ENCODE measurements at regions not wholly inside any gene's neighbourhood (a gene's known extent, or its start where the extent isn't known, plus 50 kb on each side); places are given as distances from the start of the nearest gene placed in this dataset.

DNA sequence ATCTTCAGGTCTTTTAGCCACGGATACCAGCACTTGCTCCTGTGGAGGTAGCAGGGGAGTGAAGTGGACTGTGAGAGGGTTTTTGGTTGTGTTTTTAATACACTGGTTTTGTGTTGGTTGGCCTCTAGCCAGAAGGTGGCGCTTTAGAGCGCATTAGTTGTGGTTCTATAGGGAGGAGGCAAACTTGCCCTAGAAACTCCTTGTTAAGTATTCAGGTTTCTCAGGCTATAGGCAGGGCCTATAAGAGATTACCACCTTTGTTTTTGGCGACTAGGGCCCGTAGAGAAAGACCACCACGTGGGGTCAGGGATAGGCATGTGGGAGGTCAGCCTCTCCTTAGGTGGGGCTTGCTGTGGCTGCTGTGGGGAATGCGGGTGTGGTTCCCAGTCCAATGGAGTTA, 221.6 kb upstream of the SPANXN4 start:
- FAIRE-seq = no peak
- TF ChIP-seq CTCF (IDR thresholded peaks at IDR 0.05; ENCODE audit: insufficient read depth, low read length, severe bottlenecking) = no peak
- no peaks in the 10 kb centered on the region for H3K27me3 ChIP-seq (ENCODE audit: control insufficient read depth, insufficient read depth, low read length)
- no peak overlapping the region for H3K4me3 ChIP-seq (ENCODE audit: low read depth, low read length)
- no peak for DNase-seq (ENCODE audit: low read depth)
- H3K36me3 ChIP-seq (ENCODE audit: control insufficient read depth, insufficient read depth, low read length) = no peaks in the 10 kb centered on the region

DNA sequence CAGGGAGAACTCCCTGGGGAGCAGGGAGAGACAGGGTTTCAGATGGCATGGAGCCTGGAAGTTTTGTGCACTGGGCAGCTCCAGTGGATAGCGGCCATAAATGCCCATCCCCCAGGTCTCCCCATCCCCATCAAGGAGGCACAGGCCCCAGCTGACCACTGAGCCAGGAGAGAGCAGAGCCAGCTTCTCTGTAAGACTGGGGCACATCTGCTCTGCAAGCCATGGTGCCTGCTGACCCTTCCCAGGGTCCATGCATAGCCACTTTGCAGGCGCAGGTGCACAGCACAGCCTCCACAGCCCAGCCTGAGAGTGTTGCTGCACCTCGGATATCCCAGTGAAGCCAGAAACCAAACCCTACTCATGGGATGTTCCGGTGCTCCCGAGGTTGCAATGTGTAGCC, 206.3 kb upstream of the SPANXN4 start:
- Histone ChIP-seq H3K27me3 (ENCODE audit: control insufficient read depth, insufficient read depth, low read length) (no peaks in the 10 kb centered on the region), H3K36me3 (ENCODE audit: control insufficient read depth, insufficient read depth, low read length) (no peaks in the 10 kb centered on the region), H3K4me3 (ENCODE audit: low read depth, low read length) (no peak overlapping the region)
- no peak for FAIRE-seq
- no peak for TF ChIP-seq CTCF (IDR thresholded peaks at IDR 0.05; ENCODE audit: insufficient read depth, low read length, severe bottlenecking)
- no peak for DNase-seq (ENCODE audit: low read depth)

GRCh38 chrX:142828129-142828528, 197.6 kb upstream of the SPANXN4 start:
- no peaks in the 10 kb centered on the region for H3K27me3 ChIP-seq (ENCODE audit: control insufficient read depth, insufficient read depth, low read length)
- no peak for DNase-seq (ENCODE audit: low read depth)
- FAIRE-seq = no peak
- TF ChIP-seq CTCF (IDR thresholded peaks at IDR 0.05; ENCODE audit: insufficient read depth, low read length, severe bottlenecking) = no peak
- H3K4me3 ChIP-seq (ENCODE audit: low read depth, low read length) = no peak overlapping the region
- H3K36me3 ChIP-seq (ENCODE audit: control insufficient read depth, insufficient read depth, low read length) = no peaks in the 10 kb centered on the region

- DNase-seq (ENCODE audit: low read depth) = no peak
- H3K27me3 ChIP-seq (ENCODE audit: control insufficient read depth, insufficient read depth, low read length) = no peaks in the 10 kb centered on the region
- FAIRE-seq = no peak
- no peak for TF ChIP-seq CTCF (IDR thresholded peaks at IDR 0.05; ENCODE audit: insufficient read depth, low read length, severe bottlenecking)
- H3K36me3 ChIP-seq (ENCODE audit: control insufficient read depth, insufficient read depth, low read length) = no peaks in the 10 kb centered on the region
- H3K4me3 ChIP-seq (ENCODE audit: low read depth, low read length) = no peak overlapping the region
These were observed 193.7 kb upstream of the SPANXN4 start for GRCh38 chrX:142831961-142832530.

- FAIRE-seq (no peak), DNase-seq (ENCODE audit: low read depth) (no peak)
- Histone ChIP-seq H3K27me3 (ENCODE audit: control insufficient read depth, insufficient read depth, low read length) (no peaks in the 10 kb centered on the region), H3K36me3 (ENCODE audit: control insufficient read depth, insufficient read depth, low read length) (no peaks in the 10 kb centered on the region), H3K4me3 (ENCODE audit: low read depth, low read length) (no peak overlapping the region)
- no peak for TF ChIP-seq CTCF (IDR thresholded peaks at IDR 0.05; ENCODE audit: insufficient read depth, low read length, severe bottlenecking)
These were observed 170.8 kb upstream of the SPANXN4 start for GRCh38 chrX:142854970-142855369.

DNA sequence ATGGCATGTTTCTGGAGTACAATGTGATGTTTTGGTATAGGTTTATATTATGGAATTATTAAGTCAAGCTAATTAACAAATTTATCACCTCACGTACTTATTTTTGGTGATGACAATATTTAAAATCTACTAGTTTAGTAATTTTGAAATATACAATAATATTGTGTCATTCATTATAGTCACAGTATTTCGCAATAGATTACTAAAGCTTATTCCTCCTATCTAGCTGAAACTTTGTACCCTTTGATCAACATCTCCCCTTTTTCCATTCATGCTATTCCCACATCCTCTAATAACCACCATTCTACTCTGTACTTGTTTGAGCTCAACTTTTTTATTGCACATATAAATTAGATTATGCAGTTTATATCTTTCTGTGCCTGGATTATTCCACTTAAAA, 164.8 kb upstream of the SPANXN4 start:
- DNase-seq (ENCODE audit: low read depth) (no peak), FAIRE-seq (no peak)
- H3K4me3 ChIP-seq (ENCODE audit: low read depth, low read length) = no peak overlapping the region
- no peaks in the 10 kb centered on the region for H3K27me3 ChIP-seq (ENCODE audit: control insufficient read depth, insufficient read depth, low read length)
- no peaks in the 10 kb centered on the region for H3K36me3 ChIP-seq (ENCODE audit: control insufficient read depth, insufficient read depth, low read length)
- no peak for TF ChIP-seq CTCF (IDR thresholded peaks at IDR 0.05; ENCODE audit: insufficient read depth, low read length, severe bottlenecking)

All from bronchial epithelial cell (primary cell).